Caco-2 (cell line): ENCODE measurements at regions not wholly inside any gene's neighbourhood (a gene's known extent, or its start where the extent isn't known, plus 50 kb on each side); places are given as distances from the start of the nearest gene placed in this dataset.
A peak's percentile ranks its signal among the peaks of the same experiment; 100 is the strongest.

Experiments
- BruUV-seq: library from RNA; stranded (reverse); fragments of 400-500 nt; replicated peaks from 2 replicates; lab custom pipeline; 2021; lab: Mats Ljungman, UMichigan
- CTCF ChIA-PET: fragments of 300-600 bp; sonication (Branson Sonifier 250); formaldehyde crosslinking; loops from one replicate; lab custom pipeline; 2022; ENCODE audit warnings: antibody characterized with exemption; lab: Charles Lee
- POLR2A ChIA-PET: fragments of 300-600 bp; sonication (Branson Sonifier 250); formaldehyde crosslinking; loops from one replicate; lab custom pipeline; 2022; ENCODE audit warnings: antibody characterized with exemption; lab: Charles Lee
- DNase-seq, 2 experiments: peaks; one replicate each; pipeline versions ENCODE4 v3.0.0 to v3.0.0-alpha.2; 2020 to 2022
- H3K27me3 ChIP-seq: replicated peaks from 2 replicates; pipeline ENCODE4 v1.6.0; 2011; ENCODE audit warnings: low read length; ENCODE audit not compliant: control insufficient read depth, insufficient read depth
- H3K36me3 ChIP-seq: 2 replicates; pipeline ENCODE4 v1.5.1; 2011; ENCODE audit warnings: low read length; ENCODE audit not compliant: control insufficient read depth, insufficient read depth
- H3K4me1 ChIP-seq: fragments of 250-450 bp; sonication (Bioruptor Pico); 2 replicates; pipeline ENCODE4 v1.5.1; 2020; ENCODE audit warnings: mild to moderate bottlenecking
- H3K4me3 ChIP-seq: 2 replicates; pipeline ENCODE4 v1.5.1; 2011; ENCODE audit warnings: low read depth, mild to moderate bottlenecking, control low read depth, low read length
- H3K9me3 ChIP-seq: fragments of 250-450 bp; sonication (Bioruptor Pico); 2 replicates; pipeline ENCODE4 v1.5.1; 2020; ENCODE audit warnings: mild to moderate bottlenecking, moderate library complexity
- H3K27ac Mint-ChIP-seq: one replicate; pipeline ENCODE4 v1.8.0; 2022; ENCODE audit warnings: mixed read lengths; ENCODE audit not compliant: unreplicated experiment
- H3K27me3 Mint-ChIP-seq: one replicate; pipeline ENCODE4 v1.8.0; 2022; ENCODE audit warnings: mixed read lengths; ENCODE audit not compliant: insufficient read depth, unreplicated experiment
- H3K36me3 Mint-ChIP-seq: one replicate; pipeline ENCODE4 v1.8.0; 2022; ENCODE audit warnings: mild to moderate bottlenecking, mixed read lengths; ENCODE audit not compliant: insufficient read depth, unreplicated experiment
- H3K4me1 Mint-ChIP-seq: one replicate; pipeline ENCODE4 v1.8.0; 2022; ENCODE audit warnings: low read depth, mixed read lengths; ENCODE audit not compliant: unreplicated experiment
- H3K4me3 Mint-ChIP-seq: one replicate; pipeline ENCODE4 v1.8.0; 2022; ENCODE audit warnings: mild to moderate bottlenecking, moderate library complexity, mixed read lengths; ENCODE audit not compliant: unreplicated experiment
- H3K9me3 Mint-ChIP-seq: one replicate; pipeline ENCODE4 v1.8.0; 2022; ENCODE audit warnings: mixed read lengths; ENCODE audit not compliant: unreplicated experiment
- intact Hi-C: fragments of 100-400 bp; cut with micrococcal nuclease; formaldehyde crosslinking; loops from one replicate; pipeline ENCODE4 v1.10.0; 2022; ENCODE audit not compliant: unreplicated experiment
- TF ChIP-seq, protein P1 (sequence below), 2 experiments: fragments of 200-600 bp in 1 of 2; IDR thresholded peaks; 1 replicate in 1 of 2; 2 replicates in 1 of 2; pipeline versions ENCODE4 v1.5.1 to v1.8.0; 2011 to 2022; ENCODE audit warnings: antibody characterized with exemption in 1 of 2, control low read depth in 1 of 2, inconsistent platforms in 1 of 2, low read depth in 1 of 2, low read length in 1 of 2, mild to moderate bottlenecking in 1 of 2, moderate library complexity in 1 of 2; ENCODE audit not compliant: insufficient read depth in 1 of 2, severe bottlenecking in 1 of 2, unreplicated experiment in 1 of 2

- intact Hi-C loops = no loop called here
- Histone ChIP-seq H3K9me3 (no peaks in the 10 kb centered on the region), H3K4me1 (no peaks in the 10 kb centered on the region), H3K4me3 (no peak overlapping the region), H3K27me3 (no peaks in the 10 kb centered on the region), H3K36me3 (no peaks in the 10 kb centered on the region)
- Mint-ChIP-seq H3K36me3 (peaks cover 4% of the 10 kb centered on the region), H3K4me3 (no peak overlapping the region), H3K27ac (no peak overlapping the region), H3K9me3 (peaks cover 11% of the 10 kb centered on the region), H3K27me3 (no peaks in the 10 kb centered on the region), H3K4me1 (peaks cover 10% of the 10 kb centered on the region)
- DNase-seq = no peak
- no TSS peak for BruUV-seq
- TF ChIP-seq, protein P1, sequence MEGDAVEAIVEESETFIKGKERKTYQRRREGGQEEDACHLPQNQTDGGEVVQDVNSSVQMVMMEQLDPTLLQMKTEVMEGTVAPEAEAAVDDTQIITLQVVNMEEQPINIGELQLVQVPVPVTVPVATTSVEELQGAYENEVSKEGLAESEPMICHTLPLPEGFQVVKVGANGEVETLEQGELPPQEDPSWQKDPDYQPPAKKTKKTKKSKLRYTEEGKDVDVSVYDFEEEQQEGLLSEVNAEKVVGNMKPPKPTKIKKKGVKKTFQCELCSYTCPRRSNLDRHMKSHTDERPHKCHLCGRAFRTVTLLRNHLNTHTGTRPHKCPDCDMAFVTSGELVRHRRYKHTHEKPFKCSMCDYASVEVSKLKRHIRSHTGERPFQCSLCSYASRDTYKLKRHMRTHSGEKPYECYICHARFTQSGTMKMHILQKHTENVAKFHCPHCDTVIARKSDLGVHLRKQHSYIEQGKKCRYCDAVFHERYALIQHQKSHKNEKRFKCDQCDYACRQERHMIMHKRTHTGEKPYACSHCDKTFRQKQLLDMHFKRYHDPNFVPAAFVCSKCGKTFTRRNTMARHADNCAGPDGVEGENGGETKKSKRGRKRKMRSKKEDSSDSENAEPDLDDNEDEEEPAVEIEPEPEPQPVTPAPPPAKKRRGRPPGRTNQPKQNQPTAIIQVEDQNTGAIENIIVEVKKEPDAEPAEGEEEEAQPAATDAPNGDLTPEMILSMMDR (IDR thresholded peaks at IDR 0.05; ENCODE audit: insufficient read depth in 1 of 2, low read depth in 1 of 2, low read length in 1 of 2, severe bottlenecking in 1 of 2, unreplicated experiment in 1 of 2) = no peak
- ChIA-PET POLR2A (no interaction called here), CTCF (no interaction called here)
These were observed 276.8 kb downstream of the TENT5A start for GRCh38 chr6:81475646-81476045.

DNA sequence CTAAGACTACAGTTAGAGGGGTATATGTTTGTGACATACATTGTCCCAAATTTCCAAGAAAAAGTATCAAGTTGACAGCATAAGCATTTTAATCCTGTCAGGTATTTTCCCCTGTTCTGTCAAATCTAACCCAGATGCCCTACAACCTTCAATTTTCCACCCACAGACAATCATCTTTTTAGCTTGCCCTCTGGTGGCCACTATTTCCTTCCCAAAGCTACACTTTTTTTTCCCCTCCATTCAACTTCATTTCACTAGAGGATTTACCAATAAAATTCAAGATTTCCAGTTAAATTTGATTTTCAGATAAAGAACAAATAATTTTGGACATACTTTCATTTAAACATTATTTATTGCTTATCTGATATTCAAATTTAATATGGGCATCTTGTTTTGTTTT is 286.6 kb downstream of the TENT5A start:
- no peak overlapping the region for H3K4me3 Mint-ChIP-seq
- ChIA-PET CTCF (no interaction called here), POLR2A (interaction anchor here (0.6 kb wide), 1 partner anchor 443 kb away, joined by 3 read pairs; no protein-coding TSS in a partner anchor)
- H3K36me3 Mint-ChIP-seq = no peaks in the 10 kb centered on the region
- DNase-seq = peak in 1 of 2 experiments; percentile 30
- H3K4me1 Mint-ChIP-seq = no peaks in the 10 kb centered on the region
- no peaks in the 10 kb centered on the region for H3K4me1 ChIP-seq
- H3K27me3 Mint-ChIP-seq = no peaks in the 10 kb centered on the region
- no peaks in the 10 kb centered on the region for H3K27me3 ChIP-seq
- no TSS peak for BruUV-seq
- H3K27ac Mint-ChIP-seq = no peak overlapping the region
- intact Hi-C loops = loop anchor here (5.0 kb wide), 2 partner anchors 224 to 286 kb away; partner anchors contain the start of gene TENT5A
- TF ChIP-seq, protein P1 (IDR thresholded peaks at IDR 0.05; ENCODE audit: insufficient read depth in 1 of 2, low read depth in 1 of 2, low read length in 1 of 2, severe bottlenecking in 1 of 2, unreplicated experiment in 1 of 2) = peak; percentile 51 to 75
- H3K4me3 ChIP-seq = no peak overlapping the region
- H3K9me3 Mint-ChIP-seq = peaks cover 26% of the 10 kb centered on the region
- H3K9me3 ChIP-seq = peaks cover 3% of the 10 kb centered on the region; the same call in 1 of the 2 replicates
- H3K36me3 ChIP-seq = no peaks in the 10 kb centered on the region

- intact Hi-C loops = no loop called here
- no peaks in the 10 kb centered on the region for H3K4me1 Mint-ChIP-seq
- TF ChIP-seq, protein P1 (IDR thresholded peaks at IDR 0.05; ENCODE audit: insufficient read depth in 1 of 2, low read depth in 1 of 2, low read length in 1 of 2, severe bottlenecking in 1 of 2, unreplicated experiment in 1 of 2) = no peak
- Histone ChIP-seq H3K27me3 (no peaks in the 10 kb centered on the region), H3K36me3 (no peaks in the 10 kb centered on the region), H3K9me3 (peaks cover 3% of the 10 kb centered on the region; the same call in 1 of the 2 replicates), H3K4me3 (no peak overlapping the region), H3K4me1 (peaks cover 13% of the 10 kb centered on the region)
- no TSS peak for BruUV-seq
- ChIA-PET POLR2A (no interaction called here), CTCF (no interaction called here)
- H3K36me3 Mint-ChIP-seq = no peaks in the 10 kb centered on the region
- H3K27me3 Mint-ChIP-seq = no peaks in the 10 kb centered on the region
- H3K4me3 Mint-ChIP-seq = no peak overlapping the region
- peaks cover 2% of the 10 kb centered on the region for H3K9me3 Mint-ChIP-seq
- DNase-seq = no peak
- H3K27ac Mint-ChIP-seq = no peak overlapping the region
These were observed 296.1 kb downstream of the TENT5A start for GRCh38 chr6:81456416-81456815.
